Colonic mucosa (tissue), 4 donors: ENCODE measurements at regions not wholly inside any gene's neighbourhood (a gene's known extent, or its start where the extent isn't known, plus 50 kb on each side); places are given as distances from the start of the nearest gene placed in this dataset.
A peak's percentile ranks its signal among the peaks of the same experiment; 100 is the strongest.
"Not testable (repeated sequence)": the region's sequence is repeated elsewhere in the genome, so short reads cannot be mapped to it uniquely, and the experiment has no call there.

ENCODE experiments used
- DNase-seq: peaks from one replicate; pipeline ENCODE4 v3.0.0-alpha.2; 2020
- H3K27ac ChIP-seq: fragments of 200-600 bp; one replicate; pipeline ENCODE4 v1.8.0; 2021
- H3K27me3 ChIP-seq: fragments of 200-600 bp; one replicate; pipeline ENCODE4 v1.8.0; 2021
- H3K36me3 ChIP-seq: fragments of 200-600 bp; one replicate; pipeline ENCODE4 v1.8.0; 2021
- H3K4me1 ChIP-seq: fragments of 200-600 bp; one replicate; pipeline ENCODE4 v1.8.0; 2021; ENCODE audit warnings: mild to moderate bottlenecking
- H3K4me3 ChIP-seq: fragments of 200-600 bp; one replicate; pipeline ENCODE4 v1.8.0; 2021
- H3K9ac ChIP-seq, 2 donors: one replicate each; pipeline ENCODE4 v1.7.0; 2013; ENCODE audit warnings: control low read depth in 2 of 2, low read depth in 2 of 2, low read length in 2 of 2
- H3K9me3 ChIP-seq: fragments of 200-600 bp; one replicate; pipeline ENCODE4 v1.8.0; 2021
- CTCF ChIP-seq: fragments of 200-600 bp; IDR thresholded peaks from one replicate; pipeline ENCODE4 v1.8.0; 2022; ENCODE audit warnings: antibody characterized with exemption, mild to moderate bottlenecking
- intact Hi-C: fragments of 100-400 bp; cut with DNase I; formaldehyde crosslinking; loops from one replicate; pipeline ENCODE4 v1.14.1; 2022
- donor health status: healthy.
- donor health status: DM: no; HTN: no; CAD: no.
- donor health status: DM: no; HTN: no; CAD: no.

GRCh38 chr18:39589496-39589895, 2023.9 kb upstream of the CELF4 start:
- no peak for TF ChIP-seq CTCF
- no peaks in the 10 kb centered on the region for H3K9me3 ChIP-seq
- H3K4me1 ChIP-seq: no peaks in the 10 kb centered on the region
- no peaks in the 10 kb centered on the region for H3K27me3 ChIP-seq
- intact Hi-C loops: no loop called here
- no peak for DNase-seq
- H3K9ac ChIP-seq: no peak overlapping the region
- no peaks in the 10 kb centered on the region for H3K36me3 ChIP-seq
- no peak overlapping the region for H3K4me3 ChIP-seq
- H3K27ac ChIP-seq: no peak overlapping the region

GRCh38 chr18:39587586-39587985, 2022.0 kb upstream of the CELF4 start:
- Histone ChIP-seq H3K9ac (no peak overlapping the region), H3K9me3 (no peaks in the 10 kb centered on the region), H3K36me3 (no peaks in the 10 kb centered on the region), H3K27me3 (no peaks in the 10 kb centered on the region), H3K27ac (no peak overlapping the region), H3K4me1 (no peaks in the 10 kb centered on the region), H3K4me3 (no peak overlapping the region)
- DNase-seq: no peak
- TF ChIP-seq CTCF: no peak
- intact Hi-C loops: no loop called here

- no peak for TF ChIP-seq CTCF
- Histone ChIP-seq H3K27ac (no peak overlapping the region), H3K27me3 (no peaks in the 10 kb centered on the region), H3K9me3 (no peaks in the 10 kb centered on the region), H3K4me3 (no peak overlapping the region), H3K9ac (no peak overlapping the region), H3K36me3 (no peaks in the 10 kb centered on the region), H3K4me1 (no peaks in the 10 kb centered on the region)
- intact Hi-C loops: no loop called here
- no peak for DNase-seq
Measured at GRCh38 chr18:39586741-39587140, 2021.1 kb upstream of the CELF4 start.

GRCh38 chr18:39574897-39575296, 2009.3 kb upstream of the CELF4 start:
- H3K27ac ChIP-seq: no peak overlapping the region
- no peaks in the 10 kb centered on the region for H3K36me3 ChIP-seq
- no peak overlapping the region for H3K4me3 ChIP-seq
- TF ChIP-seq CTCF: no peak
- H3K9ac ChIP-seq: no peak overlapping the region
- H3K27me3 ChIP-seq: no peaks in the 10 kb centered on the region
- H3K9me3 ChIP-seq: no peaks in the 10 kb centered on the region
- DNase-seq: no peak
- H3K4me1 ChIP-seq: no peaks in the 10 kb centered on the region
- intact Hi-C loops: no loop called here

- no peaks in the 10 kb centered on the region for H3K4me1 ChIP-seq
- peak; percentile 29 for TF ChIP-seq CTCF
- no peaks in the 10 kb centered on the region for H3K36me3 ChIP-seq
Measured at GRCh38 chr18:39571511-39571910, 2005.9 kb upstream of the CELF4 start.

GRCh38 chr18:39565551-39566230, 2000.1 kb upstream of the CELF4 start:
- H3K27ac ChIP-seq, H3K4me1 ChIP-seq, DNase-seq, H3K9ac ChIP-seq, H3K4me3 ChIP-seq, H3K36me3 ChIP-seq, intact Hi-C loops, H3K27me3 ChIP-seq, H3K9me3 ChIP-seq: not testable (repeated sequence)

More at GRCh38 chr18:39571511-39571910, 2005.9 kb upstream of the CELF4 start:
- no peak overlapping the region for H3K4me3 ChIP-seq
- no peak overlapping the region for H3K27ac ChIP-seq
- intact Hi-C loops: no loop called here
- no peak for DNase-seq
- no peak overlapping the region for H3K9ac ChIP-seq
- H3K27me3 ChIP-seq: no peaks in the 10 kb centered on the region
- H3K9me3 ChIP-seq: no peaks in the 10 kb centered on the region
